ENCODE measurements at regions not wholly inside any gene's neighbourhood (a gene's known extent, or its start where the extent isn't known, plus 50 kb on each side); places are given as distances from the start of the nearest gene placed in this dataset.

DNA sequence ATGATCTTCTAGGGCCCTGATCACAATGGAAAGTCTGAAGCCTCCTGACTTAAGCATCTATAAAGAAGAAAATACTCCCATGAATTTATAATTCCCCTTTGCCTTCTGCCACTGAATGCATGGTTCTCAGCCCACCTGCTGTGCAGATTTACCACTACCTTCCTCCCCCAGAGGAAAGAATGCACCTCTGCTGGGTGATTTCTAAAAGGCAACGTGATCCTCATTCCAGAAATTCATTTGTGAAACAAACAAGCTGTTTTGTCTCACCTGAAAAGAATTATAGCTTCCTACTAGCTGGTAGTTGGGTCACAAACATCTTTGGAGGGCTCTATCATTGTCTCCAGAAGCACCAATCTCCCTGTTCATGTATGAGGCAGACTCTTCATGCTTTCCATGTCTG, 320.2 kb downstream of the CDC14C start:
- TF ChIP-seq, protein P1, sequence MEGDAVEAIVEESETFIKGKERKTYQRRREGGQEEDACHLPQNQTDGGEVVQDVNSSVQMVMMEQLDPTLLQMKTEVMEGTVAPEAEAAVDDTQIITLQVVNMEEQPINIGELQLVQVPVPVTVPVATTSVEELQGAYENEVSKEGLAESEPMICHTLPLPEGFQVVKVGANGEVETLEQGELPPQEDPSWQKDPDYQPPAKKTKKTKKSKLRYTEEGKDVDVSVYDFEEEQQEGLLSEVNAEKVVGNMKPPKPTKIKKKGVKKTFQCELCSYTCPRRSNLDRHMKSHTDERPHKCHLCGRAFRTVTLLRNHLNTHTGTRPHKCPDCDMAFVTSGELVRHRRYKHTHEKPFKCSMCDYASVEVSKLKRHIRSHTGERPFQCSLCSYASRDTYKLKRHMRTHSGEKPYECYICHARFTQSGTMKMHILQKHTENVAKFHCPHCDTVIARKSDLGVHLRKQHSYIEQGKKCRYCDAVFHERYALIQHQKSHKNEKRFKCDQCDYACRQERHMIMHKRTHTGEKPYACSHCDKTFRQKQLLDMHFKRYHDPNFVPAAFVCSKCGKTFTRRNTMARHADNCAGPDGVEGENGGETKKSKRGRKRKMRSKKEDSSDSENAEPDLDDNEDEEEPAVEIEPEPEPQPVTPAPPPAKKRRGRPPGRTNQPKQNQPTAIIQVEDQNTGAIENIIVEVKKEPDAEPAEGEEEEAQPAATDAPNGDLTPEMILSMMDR (conservative IDR thresholded peaks at IDR 0.05; ENCODE audit: low read length) = no peak
- DNase-seq (ENCODE audit: low read depth) = no peak
- H3K4me3 ChIP-seq (ENCODE audit: low read length) = no peak overlapping the region

- TF ChIP-seq, protein P1 (conservative IDR thresholded peaks at IDR 0.05; ENCODE audit: low read length) = no peak
- H3K4me3 ChIP-seq (ENCODE audit: low read length) = no peak overlapping the region
- no peak for DNase-seq (ENCODE audit: low read depth)
These were observed 320.7 kb downstream of the CDC14C start for GRCh38 chr7:49245062-49245461.

DNA sequence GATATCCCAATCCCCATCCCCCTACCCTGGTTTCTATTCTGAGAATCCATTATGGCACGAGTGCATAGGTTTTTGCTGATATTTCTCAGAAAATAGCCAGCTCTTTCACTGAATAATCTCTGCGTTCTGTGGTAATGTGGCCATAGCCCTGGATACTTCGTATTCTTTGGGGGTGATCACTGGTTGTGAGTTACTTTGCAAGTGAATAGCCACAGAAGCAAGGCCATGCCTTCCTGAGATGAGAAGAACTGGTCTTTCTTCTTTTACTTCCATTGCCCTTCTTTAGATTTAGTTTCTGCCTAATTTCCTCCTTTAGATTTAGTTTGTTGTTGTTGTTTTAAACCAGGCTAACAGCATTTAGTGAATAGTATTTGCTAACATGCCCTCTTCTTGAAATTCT, 323.4 kb downstream of the CDC14C start:
- no peak for DNase-seq (ENCODE audit: low read depth)
- H3K4me3 ChIP-seq (ENCODE audit: low read length) = no peak overlapping the region
- TF ChIP-seq, protein P1 (conservative IDR thresholded peaks at IDR 0.05; ENCODE audit: low read length) = no peak

DNA sequence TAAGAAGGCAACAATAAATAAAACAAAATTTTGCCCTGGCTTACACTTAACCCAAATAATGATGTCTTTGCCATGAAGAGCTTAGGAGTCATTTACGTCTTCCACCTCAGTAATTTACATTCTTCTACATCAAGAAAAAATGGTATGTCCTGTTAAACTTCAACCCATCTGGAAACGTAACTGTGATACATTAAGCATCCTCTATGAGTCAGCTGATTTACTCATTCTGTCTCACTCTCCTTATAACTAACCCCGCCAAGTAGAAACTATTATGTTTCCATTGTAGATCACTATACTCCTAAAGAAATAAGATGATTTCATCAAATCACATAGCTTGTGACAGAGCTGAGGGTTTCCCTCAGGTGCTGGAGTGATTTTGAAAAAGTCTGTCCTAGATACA, 330.7 kb downstream of the CDC14C start:
- no peak overlapping the region for H3K4me3 ChIP-seq (ENCODE audit: low read length)
- TF ChIP-seq, protein P1 (conservative IDR thresholded peaks at IDR 0.05; ENCODE audit: low read length) = no peak
- DNase-seq (ENCODE audit: low read depth) = peak; percentile 3

DNA sequence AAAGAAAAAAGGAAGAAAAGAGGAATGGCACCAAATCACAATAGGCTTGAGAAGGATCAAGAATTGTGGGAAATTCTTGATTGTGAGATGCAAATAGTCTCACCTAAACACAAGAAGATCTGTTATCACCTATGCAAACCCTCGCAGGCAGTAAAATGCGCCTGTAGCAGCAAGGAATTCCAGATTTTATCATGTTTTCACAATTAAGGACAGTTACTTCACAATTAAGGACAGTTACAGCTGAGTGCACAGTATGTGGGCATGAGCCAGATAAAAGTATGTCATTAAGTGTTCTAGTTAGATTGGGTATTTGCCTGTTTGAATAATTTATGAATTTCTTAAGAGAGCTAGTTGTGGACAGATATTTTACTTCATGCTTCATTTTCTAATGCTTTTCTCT, 336.2 kb downstream of the CDC14C start:
- no peak for DNase-seq (ENCODE audit: low read depth)
- no peak overlapping the region for H3K4me3 ChIP-seq (ENCODE audit: low read length)
- TF ChIP-seq, protein P1 (conservative IDR thresholded peaks at IDR 0.05; ENCODE audit: low read length) = no peak

DNA sequence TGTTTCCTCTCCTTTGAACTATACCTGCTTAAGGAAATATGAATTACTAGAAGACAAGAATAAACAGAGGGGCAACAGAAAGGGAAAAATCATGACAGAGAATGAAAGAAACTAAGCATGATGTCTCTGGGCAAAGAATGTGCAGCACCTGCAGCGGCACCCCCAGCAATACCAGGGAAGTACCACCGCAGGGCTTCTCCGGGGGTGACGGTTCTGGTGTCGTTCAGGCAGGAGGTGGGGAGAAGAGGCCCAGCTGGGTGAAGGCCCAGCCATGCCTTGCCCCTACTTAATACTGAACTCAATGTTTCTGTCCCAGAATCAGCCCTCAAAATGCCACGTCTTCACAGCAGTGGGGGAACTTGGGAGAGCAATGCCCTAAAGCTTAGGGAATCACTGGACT, 337.6 kb downstream of the CDC14C start:
- DNase-seq (ENCODE audit: low read depth) = no peak
- TF ChIP-seq, protein P1 (conservative IDR thresholded peaks at IDR 0.05; ENCODE audit: low read length) = no peak
- H3K4me3 ChIP-seq (ENCODE audit: low read length) = no peak overlapping the region

DNA sequence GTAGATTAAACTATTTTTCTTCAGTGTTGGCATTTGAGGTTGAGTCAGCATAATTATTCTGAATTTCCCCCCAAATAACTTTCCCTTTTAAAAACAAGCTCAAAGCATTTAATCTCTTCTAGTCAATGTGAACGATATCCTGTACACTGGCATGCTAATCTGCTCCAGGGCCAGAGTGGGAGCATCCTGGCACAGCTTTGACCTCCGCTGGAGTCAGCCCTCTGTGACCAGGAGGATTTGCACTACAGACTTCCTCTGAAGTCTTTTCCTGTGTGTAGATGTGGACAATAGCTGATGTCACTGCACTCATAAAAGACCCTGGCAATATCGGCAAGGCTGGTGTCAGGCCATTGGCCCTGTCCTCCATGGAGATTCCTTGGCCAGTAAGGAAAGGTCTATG, 340.2 kb downstream of the CDC14C start:
- TF ChIP-seq, protein P1 (conservative IDR thresholded peaks at IDR 0.05; ENCODE audit: low read length) = no peak
- DNase-seq (ENCODE audit: low read depth) = no peak
- no peak overlapping the region for H3K4me3 ChIP-seq (ENCODE audit: low read length)

Measured in AG10803 (cell line).